Activated naive CD8-positive, alpha-beta T cell treated with anti-CD3 and anti-CD28 coated beads, Interleukin-2, amount 50 U/mL, for 24 hours (primary cell): ENCODE measurements at regions not wholly inside any gene's neighbourhood (a gene's known extent, or its start where the extent isn't known, plus 50 kb on each side); places are given as distances from the start of the nearest gene placed in this dataset.
"Not testable (repeated sequence)": the region's sequence is repeated elsewhere in the genome, so short reads cannot be mapped to it uniquely, and the experiment has no call there.

Experiments
- ATAC-seq: fragments of 150-1000 bp; cut with Tn5 transposase; one replicate; pipeline ENCODE4 v1.10.0; 2021
- DNase-seq: peaks from one replicate; pipeline ENCODE4 v3.0.0; 2021
- H3K27ac Mint-ChIP-seq: one replicate; pipeline ENCODE4 v1.8.0; 2021; ENCODE audit warnings: mild to moderate bottlenecking, mixed read lengths
- H3K27me3 Mint-ChIP-seq: one replicate; pipeline ENCODE4 v1.8.0; 2021; ENCODE audit warnings: mixed read lengths
- H3K36me3 Mint-ChIP-seq: one replicate; pipeline ENCODE4 v1.8.0; 2021; ENCODE audit warnings: low read depth, mixed read lengths
- H3K4me1 Mint-ChIP-seq: one replicate; pipeline ENCODE4 v1.8.0; 2021; ENCODE audit warnings: mixed read lengths
- H3K4me3 Mint-ChIP-seq: one replicate; pipeline ENCODE4 v1.8.0; 2021; ENCODE audit warnings: mild to moderate bottlenecking, moderate library complexity, mixed read lengths
- H3K9me3 Mint-ChIP-seq: one replicate; pipeline ENCODE4 v1.8.0; 2021; ENCODE audit warnings: mixed read lengths

DNA sequence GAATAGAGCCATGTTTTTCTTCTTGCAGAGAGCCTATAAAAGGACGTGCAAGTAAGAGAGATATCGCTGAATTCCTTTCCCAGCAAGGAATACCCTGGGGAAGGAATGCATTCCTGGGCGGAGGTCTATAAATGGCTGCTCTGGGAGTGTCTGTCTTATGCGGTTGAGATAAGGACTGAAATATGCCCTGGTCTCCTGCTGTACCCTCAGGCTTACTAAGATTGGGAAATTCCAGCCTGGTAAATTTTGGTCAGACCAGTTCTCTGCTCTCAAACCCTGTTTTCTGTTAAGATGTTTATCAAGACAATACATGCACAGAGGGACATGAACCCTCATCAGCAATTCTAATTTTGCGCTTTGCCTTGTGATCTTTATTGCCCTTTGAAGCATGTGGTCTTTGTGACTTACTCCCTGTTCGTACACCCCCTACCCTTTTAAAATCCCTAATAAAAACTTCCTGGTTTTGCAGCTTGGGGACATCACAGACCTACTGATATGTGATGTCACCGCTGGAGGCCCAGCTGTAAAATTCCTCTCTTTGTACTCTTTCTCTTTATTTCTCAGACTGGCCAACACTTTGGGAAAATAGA, 191.2 kb upstream of the ZNF804A start:
- not testable (repeated sequence) for H3K4me1 Mint-ChIP-seq, H3K4me3 Mint-ChIP-seq, H3K36me3 Mint-ChIP-seq, H3K27ac Mint-ChIP-seq, DNase-seq, ATAC-seq, H3K27me3 Mint-ChIP-seq
- peaks cover 10% of the 10 kb centered on the region for H3K9me3 Mint-ChIP-seq

DNA sequence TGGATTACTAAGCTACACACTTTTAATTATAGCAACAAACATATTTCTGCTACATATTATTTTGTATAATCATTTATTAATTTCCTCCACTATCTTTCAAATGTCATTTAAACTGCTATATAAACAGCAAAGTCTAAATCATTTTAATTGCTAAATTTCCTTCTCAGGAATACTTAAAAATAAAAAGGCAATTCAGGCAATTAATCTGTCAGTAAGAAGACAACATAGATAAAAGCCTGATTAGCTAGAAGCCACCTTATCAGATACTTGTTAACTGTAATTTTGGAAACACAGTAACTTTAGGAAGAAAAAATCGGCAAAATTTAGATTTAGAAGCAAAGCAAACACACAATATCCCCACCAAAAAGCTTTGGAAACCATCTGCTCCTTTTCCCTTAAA, 188.2 kb upstream of the ZNF804A start:
- no peak overlapping the region for H3K27ac Mint-ChIP-seq
- H3K9me3 Mint-ChIP-seq, result peaks cover 10% of the 10 kb centered on the region
- DNase-seq (no peak), ATAC-seq (no peak)
- no peaks in the 10 kb centered on the region for H3K4me1 Mint-ChIP-seq
- H3K27me3 Mint-ChIP-seq, result no peaks in the 10 kb centered on the region
- no peaks in the 10 kb centered on the region for H3K36me3 Mint-ChIP-seq
- no peak overlapping the region for H3K4me3 Mint-ChIP-seq

- ATAC-seq, result no peak
- H3K4me3 Mint-ChIP-seq, result no peak overlapping the region
- no peak overlapping the region for H3K27ac Mint-ChIP-seq
- H3K27me3 Mint-ChIP-seq, result no peaks in the 10 kb centered on the region
- peaks cover 2% of the 10 kb centered on the region for H3K9me3 Mint-ChIP-seq
- no peaks in the 10 kb centered on the region for H3K36me3 Mint-ChIP-seq
- no peaks in the 10 kb centered on the region for H3K4me1 Mint-ChIP-seq
- DNase-seq, result no peak
Observed at GRCh38 chr2:184413221-184413620, 185.1 kb upstream of the ZNF804A start.

DNA sequence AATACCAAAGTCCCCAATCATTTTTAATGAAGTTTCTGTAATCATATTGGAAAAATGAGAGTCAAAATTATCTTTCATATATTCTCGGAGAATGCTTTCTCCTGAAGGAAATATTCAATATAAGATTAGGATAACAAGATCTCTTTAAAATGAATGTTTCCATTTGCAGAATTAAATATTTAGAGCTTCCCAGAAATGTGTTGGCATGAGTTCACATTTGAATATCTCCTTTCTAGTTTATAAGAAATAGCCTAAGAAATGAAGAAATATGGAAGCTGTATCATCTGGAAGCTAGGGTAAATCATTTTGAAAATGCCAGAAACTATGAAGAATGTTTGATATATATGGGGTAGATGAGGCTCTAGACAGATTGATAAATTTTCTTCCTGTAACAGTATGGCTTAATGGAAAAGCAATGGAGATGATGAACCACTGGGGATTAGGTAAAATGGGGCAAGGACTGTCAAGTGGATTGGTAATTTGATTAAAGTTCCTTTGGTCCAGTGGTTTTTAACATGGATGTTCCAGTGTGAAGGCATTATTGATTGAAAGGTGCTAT, 184.6 kb upstream of the ZNF804A start:
- no peaks in the 10 kb centered on the region for H3K36me3 Mint-ChIP-seq

DNA sequence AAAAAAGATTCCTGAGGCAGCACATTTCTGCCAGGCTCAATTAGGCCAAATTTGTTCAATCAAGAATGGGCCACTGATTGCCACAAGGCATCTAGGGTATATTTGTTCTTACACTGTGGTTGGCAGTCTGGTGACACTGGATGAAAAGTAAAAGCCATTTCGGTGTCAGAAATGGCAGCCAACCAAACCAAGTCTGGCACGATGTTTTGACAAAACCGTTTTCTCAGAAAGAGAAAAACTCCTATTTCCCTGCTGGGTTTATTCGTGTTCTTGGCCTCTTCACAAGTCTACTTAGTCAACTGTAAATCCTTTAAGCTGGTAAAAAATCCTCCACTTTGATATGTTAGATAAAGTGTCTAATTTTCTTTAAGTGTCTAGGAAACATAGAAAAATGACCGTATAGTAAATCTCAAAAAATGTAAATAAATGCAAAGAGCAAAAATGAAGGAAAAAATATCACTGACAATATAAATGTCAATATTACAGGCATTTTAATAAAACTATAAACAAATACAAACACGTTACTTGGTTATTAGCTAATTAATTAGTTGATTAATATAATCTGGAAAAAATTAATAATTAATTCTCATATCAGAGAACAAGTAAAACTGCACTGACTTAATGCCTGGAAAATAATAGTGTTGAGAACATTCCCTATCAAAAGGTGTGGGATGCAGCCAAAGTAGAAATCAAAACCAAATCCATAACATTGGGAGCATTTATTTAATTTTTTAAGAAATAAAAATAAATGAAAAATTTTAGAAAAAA, 182.0 kb upstream of the ZNF804A start:
- DNase-seq, result no peak
- no peaks in the 10 kb centered on the region for H3K4me1 Mint-ChIP-seq
- no peak overlapping the region for H3K4me3 Mint-ChIP-seq
- no peak overlapping the region for H3K27ac Mint-ChIP-seq
- no peaks in the 10 kb centered on the region for H3K36me3 Mint-ChIP-seq
- H3K9me3 Mint-ChIP-seq, result peaks cover 2% of the 10 kb centered on the region
- no peak for ATAC-seq
- no peaks in the 10 kb centered on the region for H3K27me3 Mint-ChIP-seq

More for the DNA sequence above, 184.6 kb upstream of the ZNF804A start:
- Mint-ChIP-seq H3K27ac (no peak overlapping the region), H3K27me3 (no peaks in the 10 kb centered on the region), H3K9me3 (peaks cover 2% of the 10 kb centered on the region), H3K4me1 (no peaks in the 10 kb centered on the region), H3K4me3 (no peak overlapping the region)
- ATAC-seq (no peak), DNase-seq (no peak)

DNA sequence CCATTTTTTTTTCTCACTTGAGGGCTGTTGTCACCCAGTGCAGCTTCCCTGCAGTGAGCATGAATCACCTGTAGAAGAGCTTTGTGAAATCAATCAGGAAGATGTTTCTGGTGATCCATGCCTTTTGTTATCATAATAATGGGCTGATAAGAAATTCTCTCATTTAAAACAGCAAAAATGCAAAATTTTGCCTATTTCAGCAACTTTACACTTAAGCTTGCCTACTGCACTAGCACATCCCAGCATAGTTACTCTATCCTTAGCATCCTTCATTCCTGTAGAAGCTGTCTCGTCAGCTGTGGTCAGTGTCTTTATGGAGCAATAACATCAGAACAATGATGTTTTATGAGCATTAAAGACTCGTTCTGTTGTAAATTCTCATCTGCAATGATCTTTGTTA, 178.6 kb upstream of the ZNF804A start:
- no peak overlapping the region for H3K27ac Mint-ChIP-seq
- H3K27me3 Mint-ChIP-seq, result no peaks in the 10 kb centered on the region
- DNase-seq, result no peak
- no peaks in the 10 kb centered on the region for H3K36me3 Mint-ChIP-seq
- no peak for ATAC-seq
- no peaks in the 10 kb centered on the region for H3K4me1 Mint-ChIP-seq
- no peak overlapping the region for H3K4me3 Mint-ChIP-seq
- H3K9me3 Mint-ChIP-seq, result peaks cover 2% of the 10 kb centered on the region

- not testable (repeated sequence) for H3K36me3 Mint-ChIP-seq, ATAC-seq, H3K9me3 Mint-ChIP-seq, H3K4me3 Mint-ChIP-seq, H3K27me3 Mint-ChIP-seq, H3K4me1 Mint-ChIP-seq, H3K27ac Mint-ChIP-seq, DNase-seq
Observed at GRCh38 chr2:184421456-184421855, 176.9 kb upstream of the ZNF804A start.

- DNase-seq (no peak), ATAC-seq (no peak)
- Mint-ChIP-seq H3K4me3 (no peak overlapping the region), H3K27me3 (no peaks in the 10 kb centered on the region), H3K36me3 (no peaks in the 10 kb centered on the region), H3K27ac (no peak overlapping the region), H3K9me3 (no peaks in the 10 kb centered on the region), H3K4me1 (no peaks in the 10 kb centered on the region)
Observed at GRCh38 chr2:184425083-184425482, 173.2 kb upstream of the ZNF804A start.

DNA sequence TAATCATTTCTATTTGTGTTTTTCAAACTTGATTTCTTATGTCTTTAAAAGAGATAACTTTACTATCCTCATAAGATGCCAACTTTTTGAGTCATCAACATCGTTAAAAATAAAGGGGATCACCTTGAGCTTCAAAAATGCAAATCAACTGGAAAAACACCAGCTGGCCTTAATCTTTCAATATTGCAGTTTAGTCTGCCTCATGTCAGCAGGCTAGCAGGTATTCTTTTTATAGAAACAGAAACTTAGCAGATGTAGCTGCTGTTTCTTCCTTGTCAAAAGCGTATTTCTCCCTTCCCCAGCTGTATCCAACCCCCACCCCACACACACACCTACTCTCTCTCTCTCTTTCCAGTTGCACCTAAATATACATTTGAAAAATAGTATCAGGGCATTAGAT, 154.1 kb upstream of the ZNF804A start:
- ATAC-seq (no peak), DNase-seq (no peak)
- Mint-ChIP-seq H3K4me3 (no peak overlapping the region), H3K9me3 (no peaks in the 10 kb centered on the region), H3K36me3 (no peaks in the 10 kb centered on the region), H3K27ac (no peak overlapping the region), H3K27me3 (no peaks in the 10 kb centered on the region), H3K4me1 (no peaks in the 10 kb centered on the region)

DNA sequence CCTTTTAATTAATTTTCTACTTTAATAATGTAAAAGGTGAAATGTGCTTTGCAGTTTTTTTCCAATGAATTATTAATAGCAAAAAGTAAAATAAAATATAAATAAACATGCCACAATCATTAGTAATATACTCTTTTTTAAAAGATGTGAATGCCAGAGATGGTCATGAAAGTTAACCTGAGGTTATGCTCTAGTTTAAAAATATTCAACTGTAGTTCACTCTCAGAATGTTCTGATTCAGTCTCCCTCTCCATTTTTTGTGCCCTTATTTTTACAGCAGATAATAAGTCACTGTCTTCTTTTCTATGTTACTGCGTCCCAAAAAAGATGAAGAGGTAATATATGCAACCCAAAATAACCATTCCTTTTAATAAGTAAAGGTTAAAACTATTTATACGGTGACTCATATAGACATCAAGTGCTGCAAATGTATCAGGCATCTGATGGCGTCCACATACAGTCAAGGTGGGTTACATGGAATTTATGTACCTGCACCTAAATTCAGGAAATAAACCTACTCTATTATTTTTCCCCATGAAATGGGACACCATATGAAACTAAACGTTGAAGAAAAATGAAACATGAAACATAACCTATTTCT, 153.6 kb upstream of the ZNF804A start:
- ATAC-seq (no peak), DNase-seq (no peak)
- no peaks in the 10 kb centered on the region for H3K27me3 Mint-ChIP-seq
- H3K36me3 Mint-ChIP-seq, result no peaks in the 10 kb centered on the region
- no peaks in the 10 kb centered on the region for H3K9me3 Mint-ChIP-seq
- no peak overlapping the region for H3K4me3 Mint-ChIP-seq
- H3K27ac Mint-ChIP-seq, result no peak overlapping the region
- H3K4me1 Mint-ChIP-seq, result no peaks in the 10 kb centered on the region

DNA sequence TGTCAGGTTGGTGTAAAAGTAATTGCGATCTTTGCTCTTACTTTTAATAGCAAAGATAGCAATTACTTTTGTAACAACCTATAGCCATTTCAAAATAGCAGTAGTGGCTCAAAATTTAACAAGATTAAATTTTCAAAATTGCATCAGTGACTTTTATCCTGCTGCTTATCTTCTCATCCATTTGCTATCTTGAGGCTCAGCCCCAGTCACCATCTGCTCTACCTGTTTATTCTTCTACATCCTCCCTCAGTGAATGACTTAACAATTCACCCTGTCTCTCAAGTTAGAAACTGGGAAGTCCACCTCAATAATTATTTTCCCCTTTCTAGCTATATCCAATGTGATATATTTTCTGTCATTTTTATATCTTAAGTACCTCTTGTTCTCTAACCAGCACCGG, 148.6 kb upstream of the ZNF804A start:
- no peaks in the 10 kb centered on the region for H3K27me3 Mint-ChIP-seq
- no peaks in the 10 kb centered on the region for H3K9me3 Mint-ChIP-seq
- ATAC-seq (no peak), DNase-seq (no peak)
- no peak overlapping the region for H3K27ac Mint-ChIP-seq
- no peak overlapping the region for H3K4me3 Mint-ChIP-seq
- no peaks in the 10 kb centered on the region for H3K4me1 Mint-ChIP-seq
- no peaks in the 10 kb centered on the region for H3K36me3 Mint-ChIP-seq

- Mint-ChIP-seq H3K9me3 (no peaks in the 10 kb centered on the region), H3K4me3 (no peak overlapping the region), H3K4me1 (no peaks in the 10 kb centered on the region), H3K36me3 (no peaks in the 10 kb centered on the region), H3K27me3 (no peaks in the 10 kb centered on the region), H3K27ac (no peak overlapping the region)
- ATAC-seq, result no peak
- no peak for DNase-seq
Observed at GRCh38 chr2:184452907-184453306, 145.4 kb upstream of the ZNF804A start.

- H3K4me3 Mint-ChIP-seq, result no peak overlapping the region
- no peaks in the 10 kb centered on the region for H3K4me1 Mint-ChIP-seq
- H3K27me3 Mint-ChIP-seq, result no peaks in the 10 kb centered on the region
- DNase-seq, result no peak
- ATAC-seq, result no peak
- no peak overlapping the region for H3K27ac Mint-ChIP-seq
- no peaks in the 10 kb centered on the region for H3K36me3 Mint-ChIP-seq
- no peaks in the 10 kb centered on the region for H3K9me3 Mint-ChIP-seq
Observed at GRCh38 chr2:184455624-184456023, 142.7 kb upstream of the ZNF804A start.

DNA sequence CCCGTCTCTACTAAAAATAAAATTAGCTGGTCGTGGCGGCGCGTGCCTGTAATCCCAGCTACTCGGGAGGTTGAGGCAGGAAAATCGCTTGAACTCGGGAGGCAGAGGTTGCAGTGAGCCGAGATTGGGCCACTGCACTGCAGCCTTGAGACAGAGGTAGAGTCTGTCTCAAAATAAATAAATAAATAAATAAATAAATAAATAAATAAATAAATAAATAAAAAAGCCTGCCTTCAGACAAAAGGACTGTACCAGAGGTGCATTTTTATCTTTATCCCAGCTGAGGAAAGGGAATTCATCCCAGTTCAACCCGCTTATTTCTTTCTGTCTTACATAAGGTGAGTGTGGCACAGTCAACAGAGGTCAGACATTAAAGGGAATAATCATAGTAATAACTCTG, 141.6 kb upstream of the ZNF804A start:
- not testable (repeated sequence) for H3K27ac Mint-ChIP-seq, H3K9me3 Mint-ChIP-seq, ATAC-seq, H3K4me3 Mint-ChIP-seq, H3K27me3 Mint-ChIP-seq, DNase-seq, H3K4me1 Mint-ChIP-seq, H3K36me3 Mint-ChIP-seq
